ENCODE measurements at regions not wholly inside any gene's neighbourhood (a gene's known extent, or its start where the extent isn't known, plus 50 kb on each side); places are given as distances from the start of the nearest gene placed in this dataset.
"Not testable (repeated sequence)": the region's sequence is repeated elsewhere in the genome, so short reads cannot be mapped to it uniquely, and the experiment has no call there.

- Mint-ChIP-seq H3K9me3 (peaks cover 8% of the 10 kb centered on the region), H3K36me3 (ENCODE audit: low read depth) (no peaks in the 10 kb centered on the region), H3K27me3 (no peaks in the 10 kb centered on the region), H3K4me3 (no peak overlapping the region), H3K27ac (no peak overlapping the region), H3K4me1 (no peaks in the 10 kb centered on the region)
- POLR2A ChIA-PET, result no interaction called here
- CTCF ChIA-PET, result no interaction called here
- DNase-seq, result no peak
These were observed 683.9 kb downstream of the XPNPEP1 start for GRCh38 chr10:109239371-109239770.

- no peak for DNase-seq
- H3K36me3 Mint-ChIP-seq (ENCODE audit: low read depth), result no peaks in the 10 kb centered on the region
- ChIA-PET CTCF (no interaction called here), POLR2A (no interaction called here)
- no peak overlapping the region for H3K4me3 Mint-ChIP-seq
- H3K4me1 Mint-ChIP-seq, result no peaks in the 10 kb centered on the region
- H3K9me3 Mint-ChIP-seq, result no peaks in the 10 kb centered on the region
- H3K27ac Mint-ChIP-seq, result no peak overlapping the region
- H3K27me3 Mint-ChIP-seq, result no peaks in the 10 kb centered on the region
These were observed 685.6 kb downstream of the XPNPEP1 start for GRCh38 chr10:109237682-109238081.

GRCh38 chr10:109237050-109237449 is 686.3 kb downstream of the XPNPEP1 start:
- H3K36me3 Mint-ChIP-seq (ENCODE audit: low read depth), result no peaks in the 10 kb centered on the region
- H3K27me3 Mint-ChIP-seq, result no peaks in the 10 kb centered on the region
- CTCF ChIA-PET, result no interaction called here
- no peak for DNase-seq
- no peak overlapping the region for H3K27ac Mint-ChIP-seq
- no peaks in the 10 kb centered on the region for H3K4me1 Mint-ChIP-seq
- H3K9me3 Mint-ChIP-seq, result no peaks in the 10 kb centered on the region
- H3K4me3 Mint-ChIP-seq, result no peak overlapping the region
- POLR2A ChIA-PET, result no interaction called here

GRCh38 chr10:109223533-109223932 is 699.8 kb downstream of the XPNPEP1 start:
- H3K4me3 Mint-ChIP-seq; H3K27ac Mint-ChIP-seq; H3K4me1 Mint-ChIP-seq; POLR2A ChIA-PET; DNase-seq; H3K36me3 Mint-ChIP-seq (ENCODE audit: low read depth); H3K9me3 Mint-ChIP-seq; CTCF ChIA-PET; H3K27me3 Mint-ChIP-seq: not testable (repeated sequence)

GRCh38 chr10:109219935-109220605 is 703.2 kb downstream of the XPNPEP1 start:
- Mint-ChIP-seq H3K36me3 (ENCODE audit: low read depth) (no peaks in the 10 kb centered on the region), H3K4me1 (no peaks in the 10 kb centered on the region), H3K4me3 (no peak overlapping the region), H3K27me3 (no peaks in the 10 kb centered on the region), H3K9me3 (peaks cover 9% of the 10 kb centered on the region), H3K27ac (no peak overlapping the region)
- no peak for DNase-seq
- CTCF ChIA-PET, result no interaction called here
- POLR2A ChIA-PET, result no interaction called here

DNA sequence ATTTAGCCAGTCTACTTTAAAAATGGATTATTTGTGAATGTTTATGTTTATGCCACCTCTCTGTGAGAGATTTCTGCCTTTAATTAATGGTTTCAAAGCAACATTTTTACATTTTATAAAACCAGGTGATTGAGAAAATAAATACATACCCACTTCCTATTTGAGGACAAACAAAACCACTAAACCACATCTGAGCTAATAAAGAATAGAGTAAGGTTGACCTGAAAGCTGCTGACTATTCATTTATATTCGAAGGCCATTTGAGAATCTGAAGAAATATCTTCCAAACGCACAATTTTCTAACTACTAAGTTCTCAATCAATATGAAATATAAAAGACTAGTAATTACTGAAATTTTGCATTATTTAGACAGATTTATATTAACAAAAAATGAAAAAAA is 705.1 kb downstream of the XPNPEP1 start:
- H3K4me3 Mint-ChIP-seq, result no peak overlapping the region
- no peak for DNase-seq
- no peaks in the 10 kb centered on the region for H3K4me1 Mint-ChIP-seq
- no peak overlapping the region for H3K27ac Mint-ChIP-seq
- CTCF ChIA-PET, result no interaction called here
- H3K36me3 Mint-ChIP-seq (ENCODE audit: low read depth), result no peaks in the 10 kb centered on the region
- H3K27me3 Mint-ChIP-seq, result no peaks in the 10 kb centered on the region
- peaks cover 5% of the 10 kb centered on the region for H3K9me3 Mint-ChIP-seq
- POLR2A ChIA-PET, result no interaction called here

GRCh38 chr10:109215291-109216075 is 707.8 kb downstream of the XPNPEP1 start:
- peaks cover 2% of the 10 kb centered on the region for H3K9me3 Mint-ChIP-seq
- no peaks in the 10 kb centered on the region for H3K27me3 Mint-ChIP-seq
- H3K4me3 Mint-ChIP-seq, result no peak overlapping the region
- DNase-seq, result no peak
- POLR2A ChIA-PET, result no interaction called here
- no peaks in the 10 kb centered on the region for H3K36me3 Mint-ChIP-seq (ENCODE audit: low read depth)
- no peak overlapping the region for H3K27ac Mint-ChIP-seq
- no peaks in the 10 kb centered on the region for H3K4me1 Mint-ChIP-seq
- CTCF ChIA-PET, result no interaction called here

DNA sequence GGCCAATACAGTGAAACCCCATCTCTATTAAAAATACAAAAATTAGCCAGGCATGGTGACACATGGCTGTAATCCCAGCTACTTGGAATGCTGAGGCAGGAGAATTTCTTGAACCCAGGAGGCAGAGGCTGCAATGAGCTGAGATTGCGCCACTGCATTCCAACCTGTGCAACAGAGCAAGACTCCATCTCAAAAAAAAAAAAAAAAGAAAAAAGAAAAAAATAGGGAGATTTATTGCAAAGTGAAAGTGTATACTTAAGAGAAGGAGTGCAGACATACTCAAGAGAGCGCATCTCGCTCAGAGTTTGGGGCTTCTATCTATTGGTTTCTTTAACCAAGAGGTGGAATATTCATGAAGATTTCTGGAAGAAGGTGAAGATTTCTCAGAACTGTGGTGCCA is 708.4 kb downstream of the XPNPEP1 start:
- H3K27ac Mint-ChIP-seq; H3K4me3 Mint-ChIP-seq; CTCF ChIA-PET; H3K36me3 Mint-ChIP-seq (ENCODE audit: low read depth); DNase-seq; H3K4me1 Mint-ChIP-seq; POLR2A ChIA-PET; H3K27me3 Mint-ChIP-seq; H3K9me3 Mint-ChIP-seq: not testable (repeated sequence)

DNA sequence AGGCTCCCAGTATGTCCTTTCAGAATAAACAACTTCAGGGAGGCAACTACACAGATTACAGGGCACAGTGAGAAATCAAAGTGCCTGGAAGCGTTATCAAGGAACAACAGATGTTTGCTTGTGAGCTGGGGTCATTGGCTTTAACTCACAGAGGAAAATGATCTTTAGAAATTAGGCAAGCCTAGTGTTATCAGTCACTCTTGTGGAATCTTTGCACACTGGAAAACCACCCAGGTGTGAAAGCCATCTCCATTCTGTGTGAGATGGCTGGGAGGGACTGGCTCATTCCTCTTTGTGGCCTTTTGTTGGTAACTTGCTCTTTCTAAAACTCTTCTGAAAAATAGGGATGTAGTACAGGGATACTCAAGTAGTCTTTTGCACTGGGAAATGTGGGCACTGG is 716.0 kb downstream of the XPNPEP1 start:
- no peak overlapping the region for H3K4me3 Mint-ChIP-seq
- H3K27ac Mint-ChIP-seq, result no peak overlapping the region
- CTCF ChIA-PET, result no interaction called here

GRCh38 chr10:109205929-109206585 is 717.3 kb downstream of the XPNPEP1 start:
- H3K9me3 Mint-ChIP-seq, result no peaks in the 10 kb centered on the region
- no peaks in the 10 kb centered on the region for H3K4me1 Mint-ChIP-seq
- no peaks in the 10 kb centered on the region for H3K27me3 Mint-ChIP-seq
- no peak overlapping the region for H3K27ac Mint-ChIP-seq
- no peak for DNase-seq
- no peak overlapping the region for H3K4me3 Mint-ChIP-seq
- POLR2A ChIA-PET, result no interaction called here
- H3K36me3 Mint-ChIP-seq (ENCODE audit: low read depth), result no peaks in the 10 kb centered on the region
- CTCF ChIA-PET, result no interaction called here

More for the DNA sequence above, 716.0 kb downstream of the XPNPEP1 start:
- no peaks in the 10 kb centered on the region for H3K36me3 Mint-ChIP-seq (ENCODE audit: low read depth)
- POLR2A ChIA-PET, result no interaction called here
- H3K9me3 Mint-ChIP-seq, result no peaks in the 10 kb centered on the region
- DNase-seq, result no peak
- no peaks in the 10 kb centered on the region for H3K27me3 Mint-ChIP-seq
- no peaks in the 10 kb centered on the region for H3K4me1 Mint-ChIP-seq

GRCh38 chr10:109203646-109204353 is 719.5 kb downstream of the XPNPEP1 start:
- H3K9me3 Mint-ChIP-seq, result peaks cover 2% of the 10 kb centered on the region
- DNase-seq, result no peak
- H3K36me3 Mint-ChIP-seq (ENCODE audit: low read depth), result no peaks in the 10 kb centered on the region
- H3K27me3 Mint-ChIP-seq, result no peaks in the 10 kb centered on the region
- H3K4me3 Mint-ChIP-seq, result no peak overlapping the region
- ChIA-PET POLR2A (no interaction called here), CTCF (no interaction called here)
- H3K27ac Mint-ChIP-seq, result no peak overlapping the region
- H3K4me1 Mint-ChIP-seq, result no peaks in the 10 kb centered on the region

- Mint-ChIP-seq H3K36me3 (ENCODE audit: low read depth) (no peaks in the 10 kb centered on the region), H3K27ac (no peak overlapping the region), H3K4me3 (no peak overlapping the region), H3K27me3 (no peaks in the 10 kb centered on the region), H3K9me3 (peaks cover 4% of the 10 kb centered on the region), H3K4me1 (no peaks in the 10 kb centered on the region)
- CTCF ChIA-PET, result no interaction called here
- POLR2A ChIA-PET, result no interaction called here
- no peak for DNase-seq
These were observed 721.2 kb downstream of the XPNPEP1 start for GRCh38 chr10:109202111-109202510.

DNA sequence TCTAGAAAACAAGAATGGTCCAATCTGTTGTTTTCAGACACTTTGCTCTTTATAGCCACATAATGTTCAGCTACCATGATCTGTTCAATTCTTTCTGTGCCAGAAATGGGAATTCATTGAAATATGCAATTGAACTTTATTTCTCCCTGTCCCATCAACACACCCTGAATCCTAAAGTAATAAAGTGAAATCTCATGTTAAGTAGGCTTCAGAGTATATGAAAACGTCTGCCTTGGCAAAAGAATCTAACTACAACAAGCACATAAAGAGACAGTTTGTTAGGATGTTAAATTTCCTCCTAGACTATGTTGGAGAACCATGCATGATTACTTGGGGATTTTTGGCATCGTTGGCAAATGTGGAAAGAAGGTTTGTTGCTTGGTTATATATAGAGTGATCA is 722.7 kb downstream of the XPNPEP1 start:
- peaks cover 4% of the 10 kb centered on the region for H3K9me3 Mint-ChIP-seq
- no peaks in the 10 kb centered on the region for H3K27me3 Mint-ChIP-seq
- H3K4me1 Mint-ChIP-seq, result no peaks in the 10 kb centered on the region
- H3K27ac Mint-ChIP-seq, result no peak overlapping the region
- H3K36me3 Mint-ChIP-seq (ENCODE audit: low read depth), result no peaks in the 10 kb centered on the region
- no peak overlapping the region for H3K4me3 Mint-ChIP-seq
- no peak for DNase-seq
- ChIA-PET POLR2A (no interaction called here), CTCF (no interaction called here)
